GM18520 (cell line): ENCODE measurements at regions not wholly inside any gene's neighbourhood (a gene's known extent, or its start where the extent isn't known, plus 50 kb on each side); places are given as distances from the start of the nearest gene placed in this dataset.

ENCODE experiments used
- ATAC-seq: cut with Tn5 transposase; IDR thresholded peaks from one replicate; pipeline ENCODE4 v1.9.1; 2021; ENCODE audit not compliant: unreplicated experiment

DNA sequence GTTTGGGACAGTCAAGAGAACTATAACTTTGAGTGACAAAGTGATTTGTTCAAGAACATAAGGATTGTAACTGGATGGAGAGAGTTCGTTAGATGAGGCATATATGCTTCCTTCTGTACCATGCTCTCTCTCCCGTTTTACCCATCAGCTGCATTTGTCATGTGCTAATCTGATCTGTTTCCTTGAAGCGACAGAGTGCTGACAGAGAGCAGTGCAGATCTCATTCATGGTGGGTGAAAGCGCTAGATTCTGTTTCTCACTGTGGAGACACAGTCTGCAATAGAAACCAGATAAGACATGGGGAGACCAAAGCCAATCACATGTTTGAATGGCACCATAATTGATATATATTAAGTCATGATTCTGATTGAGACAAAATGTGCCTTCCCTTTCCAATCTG, 456.6 kb upstream of the CELF4 start:
- ATAC-seq: no peak

DNA sequence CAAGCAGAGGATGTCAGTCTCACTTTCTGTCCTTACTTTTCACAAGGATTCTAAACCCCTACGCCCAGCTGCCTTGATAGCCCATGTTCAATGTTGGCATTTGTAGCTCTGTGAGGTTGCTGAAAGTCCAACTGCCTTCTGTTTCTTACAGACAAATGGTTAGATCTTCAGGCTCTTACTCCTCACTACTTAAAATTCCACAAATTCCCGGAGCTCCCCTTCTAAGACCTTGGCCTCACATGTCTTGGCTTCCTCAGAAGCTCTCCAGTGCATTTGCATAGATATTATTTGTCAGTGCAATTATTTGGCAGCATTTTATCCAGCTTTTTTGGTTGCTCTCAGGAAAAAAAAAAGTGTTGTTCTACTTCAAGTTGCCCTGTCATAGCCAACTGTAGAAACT, 453.7 kb upstream of the CELF4 start:
- ATAC-seq: no peak

- no peak for ATAC-seq
These were observed 445.6 kb upstream of the CELF4 start for GRCh38 chr18:38010971-38011857.

GRCh38 chr18:38010037-38010436, 444.4 kb upstream of the CELF4 start:
- no peak for ATAC-seq

DNA sequence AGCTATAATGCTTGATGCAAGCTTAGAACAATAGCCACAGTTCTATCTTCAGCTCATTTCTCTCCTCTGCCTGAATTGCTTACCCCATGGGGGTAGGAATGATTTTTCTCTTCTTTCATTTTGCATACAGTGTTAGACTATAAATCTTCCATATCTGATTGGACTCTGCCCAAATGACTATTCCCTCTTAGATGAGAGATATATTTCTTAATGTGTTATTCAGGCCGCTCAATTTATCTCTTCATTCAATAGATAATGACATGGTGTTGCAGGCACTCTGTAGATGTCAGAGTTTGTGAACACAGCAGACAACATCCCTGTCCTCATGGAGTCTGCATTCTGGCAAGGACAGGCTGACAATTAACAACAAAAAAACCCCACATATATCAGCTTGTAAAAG, 443.7 kb upstream of the CELF4 start:
- ATAC-seq: no peak

GRCh38 chr18:38007676-38008330, 442.2 kb upstream of the CELF4 start:
- ATAC-seq: no peak

- no peak for ATAC-seq
These were observed 441.4 kb upstream of the CELF4 start for GRCh38 chr18:38007026-38007425.

DNA sequence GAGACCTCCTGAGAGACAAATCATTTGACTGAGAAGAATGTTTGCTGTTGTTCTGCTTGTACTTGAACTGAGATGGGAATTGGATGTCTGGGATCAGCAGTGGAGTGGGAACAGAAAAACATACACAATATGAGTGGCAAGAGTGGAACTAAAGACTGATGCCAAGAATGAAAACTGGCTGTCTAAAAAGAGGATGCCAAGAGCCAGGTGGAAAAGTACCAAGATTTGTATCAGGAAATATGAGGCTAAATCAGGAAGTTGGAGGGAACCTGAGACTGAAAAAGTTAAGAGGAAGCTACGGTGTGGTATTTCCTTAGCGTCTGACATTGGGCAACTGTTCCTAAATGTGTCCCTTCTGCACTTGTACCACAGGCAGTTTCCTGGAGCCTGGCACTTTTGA, 440.9 kb upstream of the CELF4 start:
- ATAC-seq: no peak

DNA sequence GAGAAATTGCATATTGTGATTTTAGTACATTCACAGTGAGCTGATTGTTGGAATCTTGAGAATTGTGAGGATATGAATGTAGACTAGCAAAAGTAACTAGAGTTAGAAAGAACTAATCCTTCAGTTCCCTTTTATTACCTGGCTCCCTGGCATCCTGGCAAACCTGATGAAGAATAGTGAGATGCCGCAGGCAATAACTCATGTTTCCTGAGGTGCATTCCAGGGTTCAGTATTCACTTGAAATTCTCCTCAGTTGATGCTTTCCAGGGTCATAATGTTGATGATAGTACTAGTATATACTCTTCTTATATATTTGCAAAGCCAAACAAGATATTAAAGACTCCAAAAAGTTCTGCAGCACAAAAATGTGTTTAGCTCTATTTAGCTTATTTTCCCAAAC, 432.1 kb upstream of the CELF4 start:
- ATAC-seq: no peak

- ATAC-seq: no peak
These were observed 422.3 kb upstream of the CELF4 start for GRCh38 chr18:37987901-37988300.

DNA sequence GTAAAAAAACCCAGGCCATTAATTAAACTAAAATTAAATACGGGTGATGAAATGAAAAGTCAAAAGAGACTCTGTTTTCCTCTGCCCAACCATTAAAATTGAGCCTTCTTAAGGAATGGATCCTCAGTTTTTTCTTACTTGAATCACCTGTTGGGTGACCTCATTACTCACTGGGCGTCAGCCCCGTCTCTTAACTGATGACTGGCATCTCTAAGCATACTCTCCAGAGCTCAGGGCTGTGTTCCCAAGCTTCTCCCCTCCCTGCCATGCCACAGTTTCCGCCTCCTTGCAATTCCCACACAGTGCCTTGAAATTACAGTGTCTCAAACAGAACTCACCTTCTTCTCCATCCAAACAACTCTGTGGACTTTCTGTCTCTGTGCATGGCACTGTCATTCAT, 421.1 kb upstream of the CELF4 start:
- no peak for ATAC-seq

DNA sequence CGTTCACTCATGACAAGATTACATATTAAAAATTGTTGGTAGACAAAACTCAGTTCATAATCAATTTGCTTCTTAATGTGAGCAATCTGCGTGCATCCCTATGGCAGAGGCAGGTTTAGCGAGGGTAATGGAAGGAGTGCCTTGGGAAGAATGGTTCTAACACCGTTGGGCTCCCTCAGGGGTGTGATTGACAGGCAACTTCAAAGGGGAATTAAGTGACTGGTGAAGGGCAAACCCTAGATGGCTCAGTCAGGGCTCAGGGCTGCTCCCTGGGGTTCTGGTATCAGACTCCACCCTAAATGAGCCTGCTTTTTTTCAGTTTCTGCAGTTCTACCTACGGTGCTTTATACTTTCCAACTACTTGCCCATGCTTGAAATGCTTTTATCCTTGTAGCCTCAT, 419.5 kb upstream of the CELF4 start:
- no peak for ATAC-seq

DNA sequence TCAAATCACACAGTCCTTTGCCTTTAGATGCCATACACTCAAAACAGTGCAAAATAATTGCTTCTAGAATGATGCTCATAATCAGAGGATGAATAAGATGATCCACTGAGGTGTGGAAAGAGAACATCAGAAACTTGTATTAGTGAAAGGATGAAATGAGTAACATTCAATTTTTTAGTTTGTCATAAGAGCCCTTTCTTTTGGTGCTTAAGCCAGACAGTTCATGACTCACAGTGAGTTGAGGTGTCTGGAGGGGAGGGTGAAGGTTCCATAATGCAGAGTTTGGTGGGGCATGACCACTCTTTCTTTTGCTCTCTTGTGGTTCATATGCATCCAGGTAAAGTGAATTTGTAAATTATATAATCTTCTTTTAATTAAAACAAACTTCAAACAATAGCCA, 415.0 kb upstream of the CELF4 start:
- no peak for ATAC-seq

GRCh38 chr18:37975446-37975845, 409.8 kb upstream of the CELF4 start:
- ATAC-seq: no peak

DNA sequence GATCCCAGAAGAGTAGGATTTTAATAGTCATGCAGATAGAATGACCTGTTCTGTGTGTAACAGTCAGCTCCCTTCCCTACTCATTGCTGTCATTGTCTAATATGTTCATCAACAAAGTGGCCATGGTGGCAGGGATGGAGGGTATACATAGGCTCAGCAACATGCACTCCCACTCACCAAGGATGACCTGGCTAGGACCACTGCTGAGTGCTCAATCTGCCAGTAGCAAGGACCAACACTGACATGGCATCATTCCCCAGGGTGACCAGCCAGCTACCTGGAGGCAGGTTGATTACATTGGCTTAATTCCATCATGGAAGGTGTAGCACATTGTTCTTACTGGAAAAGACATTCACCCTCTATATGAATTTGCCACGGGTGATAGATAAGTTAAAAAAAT, 401.7 kb upstream of the CELF4 start:
- ATAC-seq: no peak

GRCh38 chr18:37965572-37965970, 400.0 kb upstream of the CELF4 start:
- no peak for ATAC-seq

DNA sequence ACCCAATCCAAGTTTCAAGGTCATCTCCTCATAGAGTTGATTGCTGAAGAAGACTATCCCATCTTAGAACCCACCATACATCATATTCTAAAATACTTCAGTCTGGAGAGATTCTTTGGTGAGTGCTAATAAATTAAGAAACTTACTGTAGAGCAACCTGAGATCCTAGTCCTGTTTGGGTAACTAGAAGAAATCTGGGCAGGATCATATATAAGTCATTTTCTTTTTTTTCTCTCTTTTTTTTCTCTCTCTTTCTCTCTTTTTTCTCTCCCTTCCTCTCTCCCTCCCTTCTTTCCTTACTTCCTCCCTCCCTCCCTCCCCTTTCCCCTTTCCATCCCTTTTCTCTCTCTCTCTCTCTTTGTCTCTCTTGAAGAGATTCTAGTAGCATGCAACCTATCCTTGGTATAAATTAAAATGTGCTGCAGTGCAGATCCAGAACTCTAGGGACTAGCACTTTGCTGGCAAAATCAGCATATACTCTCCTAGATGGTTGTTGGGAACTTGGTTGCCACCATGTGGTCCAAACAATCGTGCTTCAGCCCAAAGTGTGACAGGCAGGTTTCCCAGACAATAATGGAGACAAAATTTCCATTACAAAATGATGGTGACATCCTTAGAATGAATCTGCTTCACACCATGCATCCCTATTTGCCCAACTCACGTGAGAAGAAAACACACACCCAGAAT, 399.4 kb upstream of the CELF4 start:
- no peak for ATAC-seq

- no peak for ATAC-seq
These were observed 398.2 kb upstream of the CELF4 start for GRCh38 chr18:37963837-37964236.

- ATAC-seq: no peak
These were observed 396.8 kb upstream of the CELF4 start for GRCh38 chr18:37962316-37962966.

- no peak for ATAC-seq
These were observed 392.9 kb upstream of the CELF4 start for GRCh38 chr18:37958499-37958898.

DNA sequence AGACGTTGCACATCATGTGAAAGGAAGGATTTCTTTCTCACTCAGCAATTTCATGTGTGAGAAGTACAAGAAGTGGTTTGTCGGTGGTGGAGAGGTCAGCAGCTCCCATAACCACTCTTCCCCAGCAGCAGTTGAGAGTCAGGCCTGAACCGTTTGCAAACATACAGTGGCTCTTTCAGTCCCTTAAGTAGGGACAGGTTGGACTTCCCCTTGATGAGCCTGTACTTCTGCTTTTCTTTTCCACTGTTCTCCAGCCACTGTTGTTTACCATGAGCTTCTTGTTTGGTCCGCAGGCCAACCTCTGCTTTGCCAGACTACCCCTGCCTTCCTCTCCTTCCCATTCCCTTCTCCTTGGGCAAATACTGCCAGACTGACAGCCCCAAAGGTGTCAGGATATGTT, 391.3 kb upstream of the CELF4 start:
- ATAC-seq: no peak

DNA sequence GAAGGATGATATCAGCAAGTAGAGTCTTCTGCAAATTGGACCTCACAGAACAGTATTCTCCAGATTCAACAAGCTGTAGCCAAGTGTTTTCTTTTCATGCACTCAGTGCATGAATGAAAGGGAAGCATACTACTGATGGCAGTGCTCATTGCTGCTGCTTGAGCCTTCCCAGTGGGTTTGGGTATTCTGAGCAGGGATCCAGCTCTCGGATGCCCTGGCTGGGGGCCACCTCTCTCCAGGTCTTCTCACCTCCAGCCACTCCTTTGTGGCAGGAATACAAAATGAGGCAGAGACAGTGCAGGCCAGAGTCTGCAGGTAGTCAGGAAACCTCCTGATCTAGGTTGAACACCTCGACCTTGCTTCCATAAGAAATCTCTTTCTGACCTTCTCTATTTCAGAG, 390.4 kb upstream of the CELF4 start:
- no peak for ATAC-seq
